Osteocyte (in vitro differentiated cells): ENCODE measurements at regions not wholly inside any gene's neighbourhood (a gene's known extent, or its start where the extent isn't known, plus 50 kb on each side); places are given as distances from the start of the nearest gene placed in this dataset.

Experiments
- DNase-seq: peaks from one replicate; pipeline ENCODE4 v3.0.0; 2021; ENCODE audit warnings: mixed read lengths; ENCODE audit not compliant: unreplicated experiment; ENCODE audit errors: extremely low spot score
- H3K27ac Mint-ChIP-seq: one replicate; pipeline ENCODE4 v1.8.0; 2021; ENCODE audit warnings: mild to moderate bottlenecking, mixed read lengths; ENCODE audit not compliant: unreplicated experiment
- H3K27me3 Mint-ChIP-seq: one replicate; pipeline ENCODE4 v1.8.0; 2021; ENCODE audit warnings: mixed read lengths; ENCODE audit not compliant: unreplicated experiment
- H3K36me3 Mint-ChIP-seq: one replicate; pipeline ENCODE4 v1.8.0; 2021; ENCODE audit warnings: mixed read lengths; ENCODE audit not compliant: unreplicated experiment
- H3K4me1 Mint-ChIP-seq: one replicate; pipeline ENCODE4 v1.8.0; 2021; ENCODE audit warnings: mixed read lengths; ENCODE audit not compliant: unreplicated experiment
- H3K4me3 Mint-ChIP-seq: one replicate; pipeline ENCODE4 v1.8.0; 2021; ENCODE audit warnings: mild to moderate bottlenecking, moderate library complexity, mixed read lengths; ENCODE audit not compliant: unreplicated experiment
- H3K9me3 Mint-ChIP-seq: one replicate; pipeline ENCODE4 v1.8.0; 2021; ENCODE audit warnings: mixed read lengths; ENCODE audit not compliant: unreplicated experiment
- CTCF ChIP-seq: fragments of 200-600 bp; sonication (generic); IDR thresholded peaks from 2 replicates; pipeline ENCODE4 v1.5.0; 2021; ENCODE audit warnings: antibody characterized with exemption, mild to moderate bottlenecking, moderate library complexity

- no peak overlapping the region for H3K27ac Mint-ChIP-seq
- H3K4me3 Mint-ChIP-seq = no peak overlapping the region
- H3K36me3 Mint-ChIP-seq = no peaks in the 10 kb centered on the region
- no peaks in the 10 kb centered on the region for H3K4me1 Mint-ChIP-seq
- no peak for TF ChIP-seq CTCF
- DNase-seq = no peak
- H3K9me3 Mint-ChIP-seq = no peaks in the 10 kb centered on the region
- peaks cover 8% of the 10 kb centered on the region for H3K27me3 Mint-ChIP-seq
These were observed 542.4 kb upstream of the FAM241A start for GRCh38 chr4:111602848-111603247.

- Mint-ChIP-seq H3K27ac (no peak overlapping the region), H3K36me3 (no peaks in the 10 kb centered on the region)
These were observed 540.1 kb upstream of the FAM241A start for GRCh38 chr4:111605111-111605510.

GRCh38 chr4:111610681-111611080 is 534.6 kb upstream of the FAM241A start:
- no peak for DNase-seq
- Mint-ChIP-seq H3K27ac (no peak overlapping the region), H3K4me1 (no peaks in the 10 kb centered on the region), H3K36me3 (no peaks in the 10 kb centered on the region), H3K27me3 (peaks cover 4% of the 10 kb centered on the region), H3K9me3 (no peaks in the 10 kb centered on the region), H3K4me3 (no peak overlapping the region)
- no peak for TF ChIP-seq CTCF

More at GRCh38 chr4:111605111-111605510, 540.1 kb upstream of the FAM241A start:
- no peak for TF ChIP-seq CTCF
- Mint-ChIP-seq H3K27me3 (peaks cover 8% of the 10 kb centered on the region), H3K4me1 (no peaks in the 10 kb centered on the region), H3K4me3 (no peak overlapping the region), H3K9me3 (no peaks in the 10 kb centered on the region)
- no peak for DNase-seq

GRCh38 chr4:111618908-111619307 is 526.3 kb upstream of the FAM241A start:
- no peak for TF ChIP-seq CTCF
- DNase-seq = no peak
- no peak overlapping the region for H3K27ac Mint-ChIP-seq
- H3K9me3 Mint-ChIP-seq = no peaks in the 10 kb centered on the region
- peaks cover 6% of the 10 kb centered on the region for H3K27me3 Mint-ChIP-seq
- H3K4me1 Mint-ChIP-seq = no peaks in the 10 kb centered on the region
- no peak overlapping the region for H3K4me3 Mint-ChIP-seq
- H3K36me3 Mint-ChIP-seq = no peaks in the 10 kb centered on the region

- Mint-ChIP-seq H3K9me3 (no peaks in the 10 kb centered on the region), H3K27ac (no peak overlapping the region), H3K4me1 (no peaks in the 10 kb centered on the region), H3K4me3 (no peak overlapping the region), H3K36me3 (no peaks in the 10 kb centered on the region), H3K27me3 (peaks cover 11% of the 10 kb centered on the region)
- no peak for DNase-seq
- no peak for TF ChIP-seq CTCF
These were observed 516.8 kb upstream of the FAM241A start for GRCh38 chr4:111628437-111628836.
